ENCODE measurements at regions not wholly inside any gene's neighbourhood (a gene's known extent, or its start where the extent isn't known, plus 50 kb on each side); places are given as distances from the start of the nearest gene placed in this dataset.

DNA sequence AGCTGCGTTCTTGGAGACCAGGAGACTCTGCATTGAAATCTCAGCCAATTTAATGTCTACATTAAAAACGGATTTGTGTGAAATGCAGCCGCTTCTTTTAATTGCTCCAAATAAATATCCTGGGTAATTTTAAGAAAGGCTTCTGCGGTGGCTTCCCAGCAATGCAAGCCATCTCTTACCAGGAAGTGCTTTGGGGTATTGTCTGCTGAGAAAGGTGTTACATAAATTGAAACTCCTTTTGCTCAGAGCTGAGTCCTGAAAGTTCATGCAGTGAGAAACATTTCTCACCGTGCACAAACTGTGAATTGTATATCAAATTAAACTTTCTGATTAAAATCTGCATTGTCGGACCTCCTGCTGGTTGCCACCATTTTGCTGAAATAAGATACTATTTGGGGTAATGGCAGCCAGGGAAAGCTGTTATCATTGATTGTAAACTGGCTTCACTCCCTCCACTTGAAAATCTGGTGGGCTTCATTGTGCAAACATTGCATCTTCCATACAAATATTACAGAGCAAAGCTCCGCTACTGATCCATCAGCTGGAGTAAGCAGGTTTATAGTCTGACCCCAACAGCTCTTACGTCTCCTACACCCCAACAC is 59.5 kb downstream of the ZIC5 start:
- Histone ChIP-seq H3K9ac (no peak overlapping the region), H3K4me2 (no peak overlapping the region), H3K9me3 (no peaks in the 10 kb centered on the region), H3K36me3 (no peaks in the 10 kb centered on the region), H3K27me3 (no peaks in the 10 kb centered on the region), H3K4me3 (no peak overlapping the region), H4K20me1 (no peaks in the 10 kb centered on the region), H3K27ac (no peak overlapping the region), H3K4me1 (no peaks in the 10 kb centered on the region)
- no peak for TF ChIP-seq Cebpa-rat (IDR thresholded peaks at IDR 0.05)

DNA sequence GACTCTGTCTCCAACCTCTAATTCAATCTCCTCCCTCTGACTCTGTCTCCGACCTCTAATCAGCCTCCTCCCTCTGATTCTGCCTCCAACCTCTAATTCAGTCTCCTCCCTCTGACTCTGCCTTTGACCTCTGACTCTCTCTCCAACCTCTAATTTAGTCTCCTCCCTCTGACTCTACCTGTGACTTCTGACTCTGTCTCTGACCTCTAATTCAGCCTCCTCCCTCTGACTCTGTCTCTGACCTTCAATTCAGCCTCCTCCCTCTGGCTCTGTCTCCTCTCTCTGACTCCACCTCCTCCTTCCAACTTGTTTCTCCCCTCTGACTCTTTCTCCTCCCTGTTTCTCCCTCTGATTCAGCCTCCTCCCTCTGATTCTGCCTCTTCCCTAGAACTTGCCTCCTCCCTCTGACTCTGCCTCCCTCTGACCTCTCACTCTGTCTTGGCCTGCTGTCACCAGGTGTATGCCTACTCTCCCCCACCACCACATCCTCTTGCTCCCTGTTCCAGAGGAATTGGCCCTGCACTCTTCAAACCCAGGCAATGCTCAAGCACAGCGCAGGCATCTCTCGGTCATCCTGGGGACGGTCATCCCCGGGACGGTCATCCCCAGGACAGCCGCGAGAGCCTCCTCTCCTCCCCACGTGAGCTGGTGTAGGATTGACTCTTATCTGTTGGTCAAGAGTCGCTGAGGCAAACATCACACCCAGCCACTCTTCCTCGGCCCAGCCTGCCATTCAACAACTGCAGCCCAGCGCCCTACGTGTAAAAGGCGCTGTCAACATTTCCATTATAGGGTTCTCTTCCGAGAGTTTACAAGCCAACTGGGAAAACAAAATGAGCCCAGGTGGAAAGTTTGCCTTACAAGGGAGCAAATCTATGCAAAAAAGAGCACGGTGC is 60.2 kb downstream of the ZIC5 start:
- Histone ChIP-seq H3K9me3 (no peaks in the 10 kb centered on the region), H3K4me3 (no peak overlapping the region), H3K27ac (no peak overlapping the region), H3K4me1 (no peaks in the 10 kb centered on the region), H3K4me2 (no peak overlapping the region), H3K27me3 (no peaks in the 10 kb centered on the region), H4K20me1 (no peaks in the 10 kb centered on the region), H3K36me3 (no peaks in the 10 kb centered on the region), H3K9ac (no peak overlapping the region)
- TF ChIP-seq Cebpa-rat (IDR thresholded peaks at IDR 0.05): no peak

DNA sequence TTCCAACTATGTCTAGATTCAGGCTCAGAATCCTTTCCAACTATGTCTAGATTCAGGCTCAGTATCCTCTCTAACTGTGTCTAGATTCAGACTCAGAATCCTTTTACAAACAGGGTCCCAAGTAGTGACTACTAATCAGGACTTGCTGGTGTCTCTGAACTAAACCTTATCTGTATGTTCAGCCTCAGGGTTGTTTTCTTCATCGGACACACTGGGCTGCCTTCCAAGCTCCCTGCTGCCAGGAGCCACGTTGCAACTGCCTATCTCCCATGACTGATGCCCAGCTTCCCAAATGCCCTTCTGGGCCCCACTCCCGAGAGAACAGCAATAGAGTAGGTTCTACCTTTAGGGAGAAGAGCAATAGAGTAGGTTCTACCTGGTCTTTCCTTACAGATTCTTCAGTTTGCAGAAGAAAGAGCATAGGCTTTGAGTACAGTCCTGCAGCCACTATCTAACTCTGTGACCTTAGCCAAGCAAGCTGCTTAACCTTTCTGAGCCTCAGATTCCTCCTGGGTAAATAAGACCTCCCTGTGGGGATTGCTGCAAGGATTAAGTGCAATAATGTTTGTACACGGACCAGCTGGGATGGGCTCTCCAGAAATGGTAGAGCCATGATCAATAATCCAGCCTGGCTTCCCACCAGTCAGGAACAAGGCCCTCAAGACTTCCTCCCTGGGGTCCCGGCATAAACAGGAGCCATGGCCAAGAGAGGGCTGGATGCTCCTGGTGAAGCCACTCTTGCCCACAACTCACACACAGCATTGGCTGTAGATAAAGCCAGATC is 61.5 kb downstream of the ZIC5 start:
- Histone ChIP-seq H3K4me3 (no peak overlapping the region), H3K9ac (no peak overlapping the region), H3K27ac (no peak overlapping the region), H4K20me1 (no peaks in the 10 kb centered on the region), H3K9me3 (no peaks in the 10 kb centered on the region), H3K4me2 (no peak overlapping the region), H3K36me3 (no peaks in the 10 kb centered on the region), H3K4me1 (no peaks in the 10 kb centered on the region), H3K27me3 (no peaks in the 10 kb centered on the region)
- TF ChIP-seq Cebpa-rat (IDR thresholded peaks at IDR 0.05): no peak

DNA sequence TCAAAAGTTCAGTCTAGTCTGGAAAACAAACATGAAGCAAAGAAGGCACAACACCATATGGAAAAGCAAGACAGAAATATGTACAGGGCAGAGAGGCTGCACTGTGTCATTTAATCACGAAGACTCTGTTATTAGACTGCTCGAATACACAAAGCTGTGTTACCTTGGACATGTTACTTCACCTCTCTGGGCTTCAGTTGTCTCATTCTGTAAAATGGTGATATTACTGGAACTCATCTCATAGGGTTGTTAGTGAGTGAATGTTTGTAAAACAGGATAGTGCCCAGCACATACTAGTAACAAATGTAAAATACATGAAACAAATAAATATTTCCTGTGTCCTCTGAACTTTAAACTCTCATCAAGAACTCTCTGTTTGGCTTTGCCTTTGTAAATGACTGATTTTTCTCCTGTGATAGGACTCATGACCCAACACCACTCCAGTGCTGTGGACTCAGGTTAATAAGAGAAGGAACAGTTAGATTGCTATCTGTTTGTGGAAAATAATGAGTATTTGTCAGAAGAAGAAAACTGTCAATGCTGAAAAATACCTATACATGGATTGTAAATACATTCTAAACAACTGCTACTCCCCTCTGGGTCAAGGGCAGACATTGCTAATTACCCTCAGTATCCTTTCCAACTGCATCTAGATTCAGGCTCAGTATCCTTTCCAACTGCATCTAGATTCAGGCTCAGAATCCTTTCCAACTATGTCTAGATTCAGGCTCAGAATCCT is 62.3 kb downstream of the ZIC5 start:
- Histone ChIP-seq H3K4me2 (no peak overlapping the region), H3K27me3 (no peaks in the 10 kb centered on the region), H3K27ac (no peak overlapping the region), H4K20me1 (no peaks in the 10 kb centered on the region), H3K9ac (no peak overlapping the region), H3K36me3 (no peaks in the 10 kb centered on the region), H3K4me1 (no peaks in the 10 kb centered on the region), H3K9me3 (no peaks in the 10 kb centered on the region), H3K4me3 (no peak overlapping the region)
- TF ChIP-seq Cebpa-rat (IDR thresholded peaks at IDR 0.05): no peak

DNA sequence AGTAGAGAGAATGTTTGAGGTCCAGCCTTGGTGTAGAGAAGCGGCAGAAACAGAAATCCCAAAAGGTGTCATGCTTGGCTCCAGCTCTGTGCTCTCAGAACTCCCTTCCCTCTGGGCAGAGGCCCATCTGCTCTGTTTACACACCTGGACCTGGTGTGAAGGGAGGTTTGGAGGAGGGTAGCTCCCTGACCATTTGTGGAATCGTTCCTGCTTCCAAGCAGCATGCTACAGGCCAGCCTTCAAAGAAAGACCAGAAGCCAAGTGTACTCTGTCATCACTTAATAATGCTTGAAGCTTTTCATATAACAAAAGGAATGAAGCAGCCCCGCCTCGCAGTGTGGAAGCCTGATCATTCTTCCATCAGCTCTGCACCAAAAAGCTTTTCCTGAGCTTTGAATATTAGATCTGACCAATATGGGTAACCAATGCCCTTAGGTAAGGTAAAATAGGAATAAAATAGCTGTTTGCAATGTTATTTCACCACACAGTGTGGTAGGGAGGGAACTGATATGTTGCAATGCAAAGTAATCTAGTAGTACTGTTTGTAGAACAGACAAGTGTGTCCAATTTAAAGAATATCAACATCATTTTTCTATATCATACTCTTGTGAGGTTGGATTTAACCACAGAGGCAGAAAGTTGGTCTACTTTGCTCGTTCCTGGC is 63.3 kb downstream of the ZIC5 start:
- Histone ChIP-seq H3K36me3 (no peaks in the 10 kb centered on the region), H3K4me3 (no peak overlapping the region), H3K4me2 (no peak overlapping the region), H3K27me3 (no peaks in the 10 kb centered on the region), H3K4me1 (no peaks in the 10 kb centered on the region), H4K20me1 (no peaks in the 10 kb centered on the region), H3K9me3 (no peaks in the 10 kb centered on the region), H3K9ac (no peak overlapping the region), H3K27ac (no peak overlapping the region)
- no peak for TF ChIP-seq Cebpa-rat (IDR thresholded peaks at IDR 0.05)

DNA sequence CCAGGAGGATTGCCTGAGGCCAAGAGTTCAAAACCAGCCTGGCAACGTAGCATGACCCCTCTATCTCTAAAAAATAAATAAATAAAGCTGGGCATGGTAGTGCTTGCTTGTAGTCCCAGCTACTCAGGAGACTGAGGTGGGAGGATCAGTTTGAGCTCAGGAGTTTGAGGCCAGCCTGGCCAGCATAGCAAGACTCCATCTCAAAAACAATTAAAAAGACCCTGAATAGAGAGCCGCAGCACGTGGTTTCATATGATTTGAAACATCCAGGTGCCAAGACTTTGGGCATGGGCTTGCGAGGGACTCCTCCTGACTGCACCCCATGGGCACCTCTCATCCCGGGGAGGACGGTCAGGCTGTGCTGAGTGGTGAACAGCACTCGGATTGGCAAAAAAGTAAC is 63.9 kb downstream of the ZIC5 start:
- no peak for TF ChIP-seq Cebpa-rat (IDR thresholded peaks at IDR 0.05)
- Histone ChIP-seq H3K9ac (no peak overlapping the region), H3K4me1 (no peaks in the 10 kb centered on the region), H4K20me1 (no peaks in the 10 kb centered on the region), H3K4me3 (no peak overlapping the region), H3K9me3 (no peaks in the 10 kb centered on the region), H3K36me3 (no peaks in the 10 kb centered on the region), H3K4me2 (no peak overlapping the region), H3K27ac (no peak overlapping the region), H3K27me3 (no peaks in the 10 kb centered on the region)

DNA sequence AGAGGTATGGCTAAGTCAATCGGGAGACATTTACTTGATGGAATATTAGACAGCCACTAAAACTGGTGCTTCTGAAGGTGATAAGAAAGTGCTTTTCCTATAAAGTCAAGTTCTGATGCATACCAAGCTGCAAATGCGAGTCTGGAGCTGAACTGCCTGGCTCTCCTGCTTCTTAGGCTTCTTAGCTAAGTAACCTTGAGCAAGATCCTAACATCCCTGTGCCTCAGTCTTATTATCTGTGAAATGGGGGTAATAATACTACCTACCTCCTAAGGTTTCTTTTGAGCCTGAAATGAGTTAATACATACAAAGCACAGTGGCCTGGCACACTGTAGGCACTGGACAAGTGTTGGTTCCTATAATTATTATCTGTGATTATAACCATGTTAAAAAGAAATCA is 64.5 kb downstream of the ZIC5 start:
- Histone ChIP-seq H3K9ac (no peak overlapping the region), H3K4me1 (no peaks in the 10 kb centered on the region), H4K20me1 (no peaks in the 10 kb centered on the region), H3K9me3 (no peaks in the 10 kb centered on the region), H3K4me3 (no peak overlapping the region), H3K27ac (no peak overlapping the region), H3K4me2 (no peak overlapping the region), H3K27me3 (no peaks in the 10 kb centered on the region), H3K36me3 (no peaks in the 10 kb centered on the region)
- no peak for TF ChIP-seq Cebpa-rat (IDR thresholded peaks at IDR 0.05)

DNA sequence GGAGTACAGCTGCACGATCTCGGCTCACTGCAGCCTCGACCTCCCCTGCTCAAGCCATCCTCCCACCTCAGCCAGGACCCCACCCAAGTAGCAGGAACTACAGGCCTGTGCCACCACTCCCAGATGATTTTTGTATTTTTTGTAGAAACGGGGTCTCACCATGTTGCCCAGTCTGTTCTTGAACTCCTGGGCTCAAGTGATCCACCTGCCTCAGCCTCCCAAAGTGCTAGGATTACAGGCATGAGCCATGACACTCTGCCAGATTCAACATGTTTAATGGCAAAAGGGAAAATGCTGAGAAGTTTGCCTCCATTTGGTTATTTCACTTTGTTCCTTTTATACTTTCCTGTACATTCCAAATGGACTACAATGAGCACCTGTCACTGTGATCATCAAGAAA is 65.8 kb downstream of the ZIC5 start:
- no peak overlapping the region for H3K4me2 ChIP-seq

DNA sequence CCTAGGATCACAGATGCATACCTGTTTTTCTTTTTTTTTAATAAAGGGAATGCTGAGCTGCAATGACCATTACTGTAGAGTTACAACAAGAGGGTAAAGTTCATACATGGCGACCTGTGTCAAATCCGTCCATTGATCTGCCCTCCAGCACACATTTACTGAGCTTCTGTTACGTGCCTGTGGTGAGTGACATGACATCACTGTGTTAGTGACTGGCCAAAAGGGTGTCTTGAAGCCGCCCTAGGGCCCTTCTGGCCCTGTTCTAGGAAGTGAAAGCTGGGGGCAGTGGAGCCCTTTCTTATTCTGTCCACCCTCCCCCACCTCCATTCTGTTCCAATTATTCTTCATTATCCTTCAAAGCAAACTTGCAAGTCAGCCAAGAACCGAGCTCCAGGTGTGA is 66.3 kb downstream of the ZIC5 start:
- no peak overlapping the region for H3K4me3 ChIP-seq
- no peaks in the 10 kb centered on the region for H3K9me3 ChIP-seq
- no peaks in the 10 kb centered on the region for H3K4me1 ChIP-seq
- H4K20me1 ChIP-seq: no peaks in the 10 kb centered on the region
- no peak overlapping the region; the same call in 1 of the 2 replicates for H3K4me2 ChIP-seq
- TF ChIP-seq Cebpa-rat (IDR thresholded peaks at IDR 0.05): no peak
- H3K36me3 ChIP-seq: no peaks in the 10 kb centered on the region
- H3K27me3 ChIP-seq: no peaks in the 10 kb centered on the region
- no peak overlapping the region for H3K9ac ChIP-seq
- no peak overlapping the region for H3K27ac ChIP-seq

More for the DNA sequence above, 65.8 kb downstream of the ZIC5 start:
- Histone ChIP-seq H4K20me1 (no peaks in the 10 kb centered on the region), H3K9me3 (no peaks in the 10 kb centered on the region), H3K4me3 (no peak overlapping the region), H3K9ac (no peak overlapping the region), H3K27ac (no peak overlapping the region), H3K4me1 (no peaks in the 10 kb centered on the region), H3K36me3 (no peaks in the 10 kb centered on the region), H3K27me3 (no peaks in the 10 kb centered on the region)
- TF ChIP-seq Cebpa-rat (IDR thresholded peaks at IDR 0.05): no peak

Measured in BLaER1 (cell line).